Calu3 (cell line): ENCODE measurements at regions not wholly inside any gene's neighbourhood (a gene's known extent, or its start where the extent isn't known, plus 50 kb on each side); places are given as distances from the start of the nearest gene placed in this dataset.

Experiments
- BruUV-seq: library from RNA; stranded (reverse); fragments of 400-500 nt; replicated peaks from 2 replicates; lab custom pipeline; 2021; lab: Mats Ljungman, UMichigan
- CTCF ChIA-PET: fragments of 300-600 bp; sonication (Branson Sonifier 250); formaldehyde crosslinking; loops from one replicate; lab custom pipeline; 2022; ENCODE audit warnings: antibody characterized with exemption; lab: Charles Lee
- DNase-seq: peaks from one replicate; pipeline ENCODE4 v3.0.0; 2022
- H3K27ac Mint-ChIP-seq: one replicate; pipeline ENCODE4 v1.8.0; 2022; ENCODE audit warnings: mixed read lengths; ENCODE audit not compliant: unreplicated experiment
- H3K27me3 Mint-ChIP-seq: one replicate; pipeline ENCODE4 v1.8.0; 2022; ENCODE audit warnings: mixed read lengths; ENCODE audit not compliant: unreplicated experiment
- H3K36me3 Mint-ChIP-seq: one replicate; pipeline ENCODE4 v1.8.0; 2022; ENCODE audit warnings: mild to moderate bottlenecking, moderate library complexity, mixed read lengths; ENCODE audit not compliant: insufficient read depth, unreplicated experiment
- H3K4me1 Mint-ChIP-seq: one replicate; pipeline ENCODE4 v1.8.0; 2022; ENCODE audit warnings: mild to moderate bottlenecking, low read depth, mixed read lengths; ENCODE audit not compliant: unreplicated experiment
- H3K4me3 Mint-ChIP-seq: one replicate; pipeline ENCODE4 v1.8.0; 2022; ENCODE audit warnings: mild to moderate bottlenecking, low read depth, moderate library complexity, mixed read lengths; ENCODE audit not compliant: unreplicated experiment
- H3K9me3 Mint-ChIP-seq: one replicate; pipeline ENCODE4 v1.8.0; 2022; ENCODE audit warnings: low read depth, mixed read lengths; ENCODE audit not compliant: unreplicated experiment
- CTCF ChIP-seq: fragments of 200-600 bp; IDR thresholded peaks from one replicate; pipeline ENCODE4 v1.8.0; 2022; ENCODE audit warnings: antibody characterized with exemption; ENCODE audit not compliant: unreplicated experiment
- intact Hi-C: fragments of 100-400 bp; cut with micrococcal nuclease; formaldehyde crosslinking; loops from one replicate; pipeline ENCODE4 v1.10.0; 2022; ENCODE audit not compliant: unreplicated experiment

GRCh38 chr9:38277601-38278200 is 114.8 kb upstream of the ALDH1B1 start:
- Mint-ChIP-seq H3K4me1 (no peaks in the 10 kb centered on the region), H3K4me3 (no peak overlapping the region), H3K36me3 (no peaks in the 10 kb centered on the region), H3K27ac (no peak overlapping the region), H3K9me3 (no peaks in the 10 kb centered on the region), H3K27me3 (no peaks in the 10 kb centered on the region)
- intact Hi-C loops: no loop called here
- BruUV-seq: no TSS peak
- CTCF ChIA-PET: no interaction called here
- TF ChIP-seq CTCF: no peak
- DNase-seq: no peak

- Mint-ChIP-seq H3K9me3 (no peaks in the 10 kb centered on the region), H3K27ac (no peak overlapping the region), H3K4me3 (no peak overlapping the region), H3K27me3 (no peaks in the 10 kb centered on the region), H3K36me3 (no peaks in the 10 kb centered on the region), H3K4me1 (no peaks in the 10 kb centered on the region)
- CTCF ChIA-PET: interaction anchor here (0.6 kb wide), 1 partner anchor 36 kb away, joined by 3 read pairs; no protein-coding TSS in a partner anchor
- DNase-seq: no peak
- no peak for TF ChIP-seq CTCF
- intact Hi-C loops: no loop called here
- BruUV-seq: no TSS peak
Observed at GRCh38 chr9:38276771-38277439, 115.6 kb upstream of the ALDH1B1 start.

GRCh38 chr9:38274800-38275199 is 117.7 kb upstream of the ALDH1B1 start:
- Mint-ChIP-seq H3K9me3 (no peaks in the 10 kb centered on the region), H3K4me3 (no peak overlapping the region), H3K27ac (no peak overlapping the region), H3K27me3 (no peaks in the 10 kb centered on the region), H3K36me3 (no peaks in the 10 kb centered on the region), H3K4me1 (no peaks in the 10 kb centered on the region)
- intact Hi-C loops: no loop called here
- no peak for DNase-seq
- no peak for TF ChIP-seq CTCF
- BruUV-seq: no TSS peak
- CTCF ChIA-PET: no interaction called here

- intact Hi-C loops: no loop called here
- TF ChIP-seq CTCF: no peak
- no peak for DNase-seq
- Mint-ChIP-seq H3K27ac (no peak overlapping the region), H3K27me3 (no peaks in the 10 kb centered on the region), H3K4me3 (no peak overlapping the region), H3K9me3 (no peaks in the 10 kb centered on the region), H3K36me3 (no peaks in the 10 kb centered on the region), H3K4me1 (no peaks in the 10 kb centered on the region)
- BruUV-seq: no TSS peak
- CTCF ChIA-PET: no interaction called here
Observed at GRCh38 chr9:38272710-38273109, 119.8 kb upstream of the ALDH1B1 start.
